HepG2 (cell line): ENCODE measurements at regions not wholly inside any gene's neighbourhood (a gene's known extent, or its start where the extent isn't known, plus 50 kb on each side); places are given as distances from the start of the nearest gene placed in this dataset.

Experiments used
- ATAD3A ChIP-seq: sonication (generic); formaldehyde crosslinking; IDR thresholded peaks from 2 replicates; pipeline ENCODE4 v1.4.0; 2020; ENCODE audit warnings: missing genetic modification reagents
- EED ChIP-seq: sonication (generic); formaldehyde crosslinking; IDR thresholded peaks from 2 replicates; pipeline ENCODE4 v1.5.0; 2020; ENCODE audit warnings: mild to moderate bottlenecking, missing genetic modification reagents
- HMGXB3 ChIP-seq: sonication (generic); formaldehyde crosslinking; IDR thresholded peaks from 2 replicates; pipeline ENCODE4 v1.4.0; 2020; ENCODE audit warnings: missing genetic modification reagents, borderline replicate concordance
- SOX13 ChIP-seq, 3 experiments: fragments of 450-650 bp in 1 of 3; sonication (generic) in 1 of 3; formaldehyde crosslinking in 1 of 3; IDR thresholded peaks in 2 of 3; conservative IDR thresholded peaks in 1 of 3; 2 replicates each; pipeline versions ENCODE4 v1.5.0 to v1.6.1; 2016 to 2020; ENCODE audit warnings: antibody characterized with exemption in 1 of 3, mild to moderate bottlenecking in 1 of 3, missing compliant biosample characterization in 1 of 3, missing genetic modification reagents in 1 of 3, moderate library complexity in 1 of 3
- TF ChIP-seq, protein P1 (sequence below): sonication (generic); formaldehyde crosslinking; IDR thresholded peaks from 2 replicates; pipeline ENCODE4 v1.8.0; 2022; ENCODE audit warnings: low read depth, missing genetic modification reagents

DNA sequence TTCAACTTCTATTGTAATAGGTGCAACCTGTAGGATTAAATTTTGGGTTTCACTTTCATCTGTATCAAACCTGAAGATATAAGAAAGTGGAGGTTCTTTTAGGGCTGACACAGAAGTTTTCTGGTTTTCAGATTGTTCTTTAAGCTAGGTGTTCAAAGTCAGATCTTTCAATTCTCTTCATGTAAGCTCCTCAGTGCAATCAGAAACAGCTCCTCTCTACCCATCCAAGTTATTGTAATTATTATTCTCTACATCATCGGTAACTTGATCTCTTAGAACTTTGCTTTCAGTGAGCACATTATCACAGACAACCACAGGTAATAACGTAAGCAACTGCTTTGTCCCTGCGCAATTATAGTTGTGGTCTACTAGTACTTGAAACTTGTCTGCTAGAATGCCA lies 179.4 kb downstream of the MYCN start (continued):
- TF ChIP-seq SOX13 (IDR thresholded peaks at IDR 0.05) (no peak), SOX13 (CRISPR knock-in tag; conservative IDR thresholded peaks at IDR 0.05 in 1 of 2, IDR thresholded peaks at IDR 0.05 in 1 of 2) (no peak), EED (CRISPR knock-in tag) (no peak), ATAD3A (CRISPR knock-in tag) (no peak), HMGXB3 (CRISPR knock-in tag) (no peak)
- TF ChIP-seq, protein P1, sequence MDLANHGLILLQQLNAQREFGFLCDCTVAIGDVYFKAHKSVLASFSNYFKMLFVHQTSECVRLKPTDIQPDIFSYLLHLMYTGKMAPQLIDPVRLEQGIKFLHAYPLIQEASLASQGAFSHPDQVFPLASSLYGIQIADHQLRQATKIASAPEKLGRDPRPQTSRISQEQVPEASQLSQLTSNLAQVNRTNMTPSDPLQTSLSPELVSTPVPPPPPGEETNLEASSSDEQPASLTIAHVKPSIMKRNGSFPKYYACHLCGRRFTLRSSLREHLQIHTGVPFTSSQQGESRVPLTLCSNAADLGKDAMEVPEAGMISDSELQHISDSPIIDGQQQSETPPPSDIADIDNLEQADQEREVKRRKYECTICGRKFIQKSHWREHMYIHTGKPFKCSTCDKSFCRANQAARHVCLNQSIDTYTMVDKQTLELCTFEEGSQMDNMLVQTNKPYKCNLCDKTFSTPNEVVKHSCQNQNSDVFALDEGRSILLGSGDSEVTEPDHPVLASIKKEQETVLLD, result no peak
